ENCODE measurements at regions not wholly inside any gene's neighbourhood (a gene's known extent, or its start where the extent isn't known, plus 50 kb on each side); places are given as distances from the start of the nearest gene placed in this dataset.

DNA sequence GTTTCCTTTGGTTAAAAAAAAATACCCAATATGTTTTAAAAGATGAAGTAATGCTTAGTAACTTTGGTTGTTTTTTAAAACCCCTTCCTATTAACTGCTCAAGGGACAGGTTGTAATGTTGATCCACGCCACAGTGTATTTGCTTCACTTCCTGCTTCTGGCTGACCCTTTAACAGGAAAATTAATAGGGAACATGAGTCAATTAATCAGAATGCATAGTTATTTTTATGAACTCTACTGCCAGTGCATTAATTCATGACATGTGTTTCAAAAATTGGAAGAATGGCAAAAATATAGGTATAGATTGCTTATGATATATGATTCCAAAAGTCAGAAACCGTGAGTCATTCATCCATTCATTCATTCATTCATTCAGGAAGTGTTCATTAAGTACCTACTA is 204.8 kb downstream of the SETD4 start:
- intact Hi-C loops (cut with micrococcal nuclease; ENCODE audit: unreplicated experiment) (no loop called here), in situ Hi-C loops (cut with HindIII; ENCODE audit: extremely low pct_ligation_motif_present, low pct_unique_long_range_greater_than_20kb) (no loop called here)
- H2AFZ ChIP-seq (ENCODE audit: low read length), result no peak overlapping the region
- no peaks in the 10 kb centered on the region for H3K79me2 ChIP-seq (ENCODE audit: insufficient read depth, low read length)
- CTCF ChIA-PET (ENCODE audit: low intra/inter-chr PET ratio, low total read pairs), result no interaction called here
- FAIRE-seq (no peak), ATAC-seq (no peak), DNase-seq (ENCODE audit: low spot score) (no peak)
- 39% methylated on average over 2 of the region's 2 CpGs for WGBS (ENCODE audit: low lambda C conversion rate)
- H3K27ac ChIP-seq (ENCODE audit: extremely low read length, insufficient read depth, low read length), result no peak overlapping the region
- no peaks in the 10 kb centered on the region for H4K20me1 ChIP-seq (ENCODE audit: insufficient read depth, low read length)
- no peak overlapping the region for H3K9ac ChIP-seq (ENCODE audit: insufficient read depth, low read depth, low read length)
- H3K4me1 ChIP-seq (ENCODE audit: insufficient read depth, low read length), result no peaks in the 10 kb centered on the region
- BruUV-seq (replicated peaks), result no TSS peak
- H3K27me3 ChIP-seq (ENCODE audit: control insufficient read depth in 1 of 2, insufficient read depth in 2 of 2, low read length in 2 of 2), result no peaks in the 10 kb centered on the region
- no peak overlapping the region for H3K4me3 ChIP-seq (replicated peaks in 1 of 3; ENCODE audit: insufficient read depth in 1 of 3, low read depth in 2 of 3, low read length in 3 of 3)
- POLR2A ChIA-PET, result no interaction called here
- H3K36me3 ChIP-seq (replicated peaks in 1 of 2; ENCODE audit: control insufficient read depth in 1 of 2, insufficient read depth in 2 of 2, low read length in 2 of 2), result no peaks in the 10 kb centered on the region
- TF ChIP-seq, protein P1, sequence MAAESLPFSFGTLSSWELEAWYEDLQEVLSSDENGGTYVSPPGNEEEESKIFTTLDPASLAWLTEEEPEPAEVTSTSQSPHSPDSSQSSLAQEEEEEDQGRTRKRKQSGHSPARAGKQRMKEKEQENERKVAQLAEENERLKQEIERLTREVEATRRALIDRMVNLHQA (CRISPR knock-in tag; IDR thresholded peaks at IDR 0.05), result no peak
- TF ChIP-seq EED (CRISPR knock-in tag; IDR thresholded peaks at IDR 0.05) (no peak), FOXM1 (CRISPR knock-in tag; IDR thresholded peaks at IDR 0.05) (no peak), ZNF263 (CRISPR knock-in tag; IDR thresholded peaks at IDR 0.05) (no peak), MEF2D (CRISPR knock-in tag; IDR thresholded peaks at IDR 0.05) (no peak), FOXK1 (CRISPR knock-in tag; IDR thresholded peaks at IDR 0.05; ENCODE audit: borderline replicate concordance, low read depth) (no peak), HOXA7 (CRISPR knock-in tag; IDR thresholded peaks at IDR 0.05) (no peak), ZEB1 (IDR thresholded peaks at IDR 0.05; ENCODE audit: insufficient replicate concordance, low read depth) (no peak), EZH2 (conservative IDR thresholded peaks at IDR 0.05; ENCODE audit: low read depth, low read length) (no peak), ZNF367 (CRISPR knock-in tag; IDR thresholded peaks at IDR 0.05; ENCODE audit: borderline replicate concordance) (no peak), MAFG (CRISPR knock-in tag; IDR thresholded peaks at IDR 0.05) (no peak), CENPX (CRISPR knock-in tag; IDR thresholded peaks at IDR 0.05) (no peak)
- TF ChIP-seq, protein P2, sequence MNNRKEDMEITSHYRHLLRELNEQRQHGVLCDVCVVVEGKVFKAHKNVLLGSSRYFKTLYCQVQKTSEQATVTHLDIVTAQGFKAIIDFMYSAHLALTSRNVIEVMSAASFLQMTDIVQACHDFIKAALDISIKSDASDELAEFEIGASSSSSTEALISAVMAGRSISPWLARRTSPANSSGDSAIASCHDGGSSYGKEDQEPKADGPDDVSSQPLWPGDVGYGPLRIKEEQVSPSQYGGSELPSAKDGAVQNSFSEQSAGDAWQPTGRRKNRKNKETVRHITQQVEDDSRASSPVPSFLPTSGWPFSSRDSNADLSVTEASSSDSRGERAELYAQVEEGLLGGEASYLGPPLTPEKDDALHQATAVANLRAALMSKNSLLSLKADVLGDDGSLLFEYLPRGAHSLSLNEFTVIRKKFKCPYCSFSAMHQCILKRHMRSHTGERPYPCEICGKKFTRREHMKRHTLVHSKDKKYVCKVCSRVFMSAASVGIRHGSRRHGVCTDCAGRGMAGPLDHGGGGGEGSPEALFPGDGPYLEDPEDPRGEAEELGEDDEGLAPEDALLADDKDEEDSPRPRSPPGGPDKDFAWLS (CRISPR knock-in tag; IDR thresholded peaks at IDR 0.05; ENCODE audit: borderline replicate concordance), result no peak
- TF ChIP-seq, protein P3, sequence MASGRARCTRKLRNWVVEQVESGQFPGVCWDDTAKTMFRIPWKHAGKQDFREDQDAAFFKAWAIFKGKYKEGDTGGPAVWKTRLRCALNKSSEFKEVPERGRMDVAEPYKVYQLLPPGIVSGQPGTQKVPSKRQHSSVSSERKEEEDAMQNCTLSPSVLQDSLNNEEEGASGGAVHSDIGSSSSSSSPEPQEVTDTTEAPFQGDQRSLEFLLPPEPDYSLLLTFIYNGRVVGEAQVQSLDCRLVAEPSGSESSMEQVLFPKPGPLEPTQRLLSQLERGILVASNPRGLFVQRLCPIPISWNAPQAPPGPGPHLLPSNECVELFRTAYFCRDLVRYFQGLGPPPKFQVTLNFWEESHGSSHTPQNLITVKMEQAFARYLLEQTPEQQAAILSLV (CRISPR knock-in tag; IDR thresholded peaks at IDR 0.05; ENCODE audit: borderline replicate concordance), result no peak
- H3K9me3 ChIP-seq (ENCODE audit: low read length), result no peaks in the 10 kb centered on the region
- H3K4me2 ChIP-seq (ENCODE audit: low read depth, low read length), result no peak overlapping the region

Data from HepG2 (cell line).